ENCODE measurements at regions not wholly inside any gene's neighbourhood (a gene's known extent, or its start where the extent isn't known, plus 50 kb on each side); places are given as distances from the start of the nearest gene placed in this dataset.
A peak's percentile ranks its signal among the peaks of the same experiment; 100 is the strongest.

- FAIRE-seq (no peak), ATAC-seq (peak; percentile 24 to 40; a peak in 2 of 6 replicates), DNase-seq (ENCODE audit: low read depth in 1 of 2, low spot score in 1 of 2) (peak in 1 of 2 experiments; percentile 13)
- H3K27ac ChIP-seq: no peak overlapping the region
- 60% methylated on average over 4 of the region's 4 CpGs for WGBS (ENCODE audit: missing lambda C conversion rate)
- peaks cover 3% of the 10 kb centered on the region; the same call in 1 of the 3 replicates for H3K4me1 ChIP-seq
- H3K4me2 ChIP-seq: peak overlapping the region; percentile 7; the same call in 1 of the 3 replicates
- TF ChIP-seq HOXA7 (CRISPR knock-in tag; IDR thresholded peaks at IDR 0.05) (no peak), ZNF302 (CRISPR knock-in tag; IDR thresholded peaks at IDR 0.05) (no peak), NPAS2 (CRISPR knock-in tag; IDR thresholded peaks at IDR 0.05; ENCODE audit: borderline replicate concordance) (no peak), ESRRA (IDR thresholded peaks at IDR 0.05; ENCODE audit: borderline replicate concordance, low read length) (no peak), RAD21 (conservative IDR thresholded peaks at IDR 0.05 in 1 of 2, IDR thresholded peaks at IDR 0.05 in 1 of 2) (no peak), TFCP2L1 (CRISPR knock-in tag; IDR thresholded peaks at IDR 0.05) (no peak), SMC3 (IDR thresholded peaks at IDR 0.05) (no peak), PBX3 (IDR thresholded peaks at IDR 0.05) (no peak), GATA3 (IDR thresholded peaks at IDR 0.05; ENCODE audit: borderline replicate concordance) (no peak), USF2 (IDR thresholded peaks at IDR 0.05) (no peak), PHF8 (IDR thresholded peaks at IDR 0.05; ENCODE audit: borderline replicate concordance, low read depth) (no peak), EHMT2 (IDR thresholded peaks at IDR 0.05; ENCODE audit: low read depth) (no peak), CHD2 (IDR thresholded peaks at IDR 0.05; ENCODE audit: low read length, partially characterized antibody) (no peak), ZSCAN20 (CRISPR knock-in tag; IDR thresholded peaks at IDR 0.05) (no peak), NFE2L2 (conservative IDR thresholded peaks at IDR 0.05; ENCODE audit: low read length) (no peak), SREBF2 (IDR thresholded peaks at IDR 0.05) (no peak), POLR2AphosphoS2 (conservative IDR thresholded peaks at IDR 0.05; ENCODE audit: low read length) (no peak)
- no peaks in the 10 kb centered on the region for H3K9me3 ChIP-seq
- H3K4me3 ChIP-seq: no peak overlapping the region
- POLR2A ChIA-PET: no interaction called here
- CTCF ChIA-PET: interaction anchor here (1.5 kb wide), 1 partner anchor 27 kb away, joined by 3 read pairs; no protein-coding TSS in a partner anchor
Measured at GRCh38 chr12:13713556-13714410, 267.6 kb downstream of the GRIN2B start.

- peaks cover 9% of the 10 kb centered on the region for H3K4me1 ChIP-seq
- H3K27ac ChIP-seq: peak overlapping the region in 1 of 2 experiments; percentile 41; a peak in 3 of 6 replicates
- DNase-seq (ENCODE audit: low read depth in 1 of 2, low spot score in 1 of 2) (peak in 1 of 2 experiments; percentile 10), ATAC-seq (peak in 1 of 2 experiments; percentile 56; a peak in 3 of 6 replicates), FAIRE-seq (no peak)
- CTCF ChIA-PET: no interaction called here
- POLR2A ChIA-PET: no interaction called here
- peak overlapping the region; percentile 17; the same call in 1 of the 3 replicates for H3K4me2 ChIP-seq
- 79% methylated on average over 1 of the region's 1 CpG for WGBS (ENCODE audit: missing lambda C conversion rate)
- no peak overlapping the region for H3K4me3 ChIP-seq
- TF ChIP-seq MAX (IDR thresholded peaks at IDR 0.05): no peak
- TF ChIP-seq KDM5A (IDR thresholded peaks at IDR 0.05): no peak
- no peak for TF ChIP-seq HEYL (CRISPR knock-in tag; IDR thresholded peaks at IDR 0.05)
- TF ChIP-seq FOXS1 (CRISPR knock-in tag; IDR thresholded peaks at IDR 0.05): no peak
- no peak for TF ChIP-seq TP53 (CRISPR knock-in tag; IDR thresholded peaks at IDR 0.05)
- TF ChIP-seq HOXB5 (CRISPR knock-in tag; IDR thresholded peaks at IDR 0.05): no peak
- no peak for TF ChIP-seq ATOH8 (CRISPR knock-in tag; IDR thresholded peaks at IDR 0.05; ENCODE audit: low read depth)
- no peak for TF ChIP-seq HOXA7 (CRISPR knock-in tag; IDR thresholded peaks at IDR 0.05)
- no peak for TF ChIP-seq ZNF302 (CRISPR knock-in tag; IDR thresholded peaks at IDR 0.05)
- TF ChIP-seq SREBF2 (IDR thresholded peaks at IDR 0.05): no peak
- TF ChIP-seq RNF2 (IDR thresholded peaks at IDR 0.05; ENCODE audit: borderline replicate concordance, low read depth): no peak
- H3K9me3 ChIP-seq: no peaks in the 10 kb centered on the region
Measured at GRCh38 chr12:13707829-13708228, 273.6 kb downstream of the GRIN2B start.

Data from A549 (cell line).